ENCODE measurements at regions not wholly inside any gene's neighbourhood (a gene's known extent, or its start where the extent isn't known, plus 50 kb on each side); places are given as distances from the start of the nearest gene placed in this dataset.
"Not testable (repeated sequence)": the region's sequence is repeated elsewhere in the genome, so short reads cannot be mapped to it uniquely, and the experiment has no call there.

- no peak overlapping the region for H3K4me3 ChIP-seq (ENCODE audit: low read depth, low read length)
- TF ChIP-seq POLR2A (IDR thresholded peaks at IDR 0.05; ENCODE audit: extremely low read depth, insufficient read length), result no peak
- no peak for TF ChIP-seq MAX (IDR thresholded peaks at IDR 0.05; ENCODE audit: low read depth, low read length)
- TF ChIP-seq CTCF (IDR thresholded peaks at IDR 0.05; ENCODE audit: low read depth, low read length), result no peak
- no peak for TF ChIP-seq MYC (IDR thresholded peaks at IDR 0.05; ENCODE audit: low read depth, low read length)
- peak; percentile 39 for DNase-seq (ENCODE audit: low read depth)
Measured at GRCh38 chr15:30791239-30792175, 112.2 kb upstream of the FAN1 start.

DNA sequence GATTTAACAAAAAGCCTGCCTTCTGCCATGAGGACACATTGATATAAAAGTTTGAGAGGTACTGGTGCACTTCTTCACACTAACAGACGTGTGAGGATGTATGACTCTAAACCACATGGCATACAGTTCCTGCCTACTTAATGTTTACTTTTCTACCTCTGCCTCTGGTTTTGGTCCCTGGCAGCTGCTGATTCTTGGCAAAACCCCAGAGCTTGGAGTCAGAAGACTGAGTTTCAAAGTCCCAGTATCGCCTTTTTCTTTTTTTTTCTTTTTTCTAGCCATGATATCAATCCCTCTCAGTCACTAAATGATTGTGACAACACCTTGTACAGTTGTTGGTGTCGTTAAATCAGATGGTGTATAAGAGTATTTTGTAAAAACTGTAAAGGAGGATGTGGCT lies 110.9 kb upstream of the FAN1 start:
- not testable (repeated sequence) for H3K4me3 ChIP-seq (ENCODE audit: low read depth, low read length); DNase-seq (ENCODE audit: low read depth)

GRCh38 chr15:30794388-30794787 lies 109.3 kb upstream of the FAN1 start:
- TF ChIP-seq CTCF (IDR thresholded peaks at IDR 0.05; ENCODE audit: low read depth, low read length), result no peak
- TF ChIP-seq POLR2A (IDR thresholded peaks at IDR 0.05; ENCODE audit: extremely low read depth, insufficient read length), result no peak
- DNase-seq (ENCODE audit: low read depth), result no peak
- no peak overlapping the region for H3K4me3 ChIP-seq (ENCODE audit: low read depth, low read length)

DNA sequence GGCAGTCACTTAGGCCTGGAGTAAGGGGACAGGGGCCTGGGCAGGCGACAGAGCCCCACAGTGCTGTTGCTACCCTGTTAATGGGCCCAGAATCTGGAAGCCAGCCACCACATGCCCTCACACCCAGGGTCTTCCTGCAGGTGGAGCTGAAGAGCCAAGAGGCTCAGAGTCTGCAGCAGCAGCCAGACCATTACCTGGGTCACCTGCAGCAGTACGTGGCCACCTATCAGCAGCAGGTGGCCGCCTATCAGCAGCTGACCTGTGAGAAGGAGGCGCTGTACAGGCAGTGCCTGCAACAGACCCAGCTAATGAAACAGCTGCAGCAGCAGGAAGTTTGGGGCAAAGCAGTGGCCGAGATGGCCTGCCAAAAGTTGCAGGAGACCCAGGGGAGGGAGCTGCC lies 104.2 kb upstream of the FAN1 start:
- not testable (repeated sequence) for H3K4me3 ChIP-seq (ENCODE audit: low read depth, low read length)

DNA sequence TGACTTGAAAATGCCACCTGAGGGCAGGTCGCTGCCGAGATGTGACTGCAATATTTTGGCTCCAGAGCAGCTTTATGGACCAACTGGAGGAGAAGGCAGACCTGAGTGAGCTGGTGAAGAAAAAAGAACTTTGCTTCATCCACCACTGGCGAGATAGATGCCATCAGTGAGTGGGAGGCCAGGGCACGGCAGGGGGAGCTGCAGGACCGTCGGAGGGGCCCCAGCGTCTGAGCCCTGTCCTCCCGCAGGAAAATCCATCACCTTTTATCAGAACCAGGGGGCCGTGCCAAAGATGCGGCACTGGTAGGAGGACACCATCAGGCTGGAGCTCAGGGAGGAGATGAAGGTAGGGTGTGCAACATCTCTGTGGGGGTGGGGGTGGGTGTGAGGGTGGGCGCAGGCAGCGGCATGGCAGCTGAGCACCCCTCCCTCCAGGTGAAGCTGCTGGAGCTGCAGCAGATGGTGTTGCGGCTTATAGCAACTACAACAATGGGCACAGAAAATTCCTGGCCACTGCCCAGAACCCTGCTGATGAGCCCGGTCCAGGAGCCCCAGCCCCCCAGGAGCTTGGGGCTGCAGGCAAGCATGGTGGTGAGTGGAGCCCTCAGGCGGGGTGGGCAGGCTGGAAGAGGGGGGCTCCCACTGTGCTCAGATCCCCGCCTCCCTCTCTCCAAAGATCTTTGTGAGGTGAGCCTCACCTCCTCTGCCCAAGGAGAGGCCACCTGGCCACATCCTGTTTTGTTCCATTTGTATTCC lies 102.4 kb upstream of the FAN1 start:
- H3K4me3 ChIP-seq (ENCODE audit: low read depth, low read length); DNase-seq (ENCODE audit: low read depth): not testable (repeated sequence)

More for the DNA sequence above, 104.2 kb upstream of the FAN1 start:
- TF ChIP-seq CTCF (IDR thresholded peaks at IDR 0.05; ENCODE audit: low read depth, low read length), result peak; percentile 10
- not testable (repeated sequence) for DNase-seq (ENCODE audit: low read depth)

- not testable (repeated sequence) for H3K4me3 ChIP-seq (ENCODE audit: low read depth, low read length); DNase-seq (ENCODE audit: low read depth)
Measured at GRCh38 chr15:30802001-30802400, 101.7 kb upstream of the FAN1 start.

DNA sequence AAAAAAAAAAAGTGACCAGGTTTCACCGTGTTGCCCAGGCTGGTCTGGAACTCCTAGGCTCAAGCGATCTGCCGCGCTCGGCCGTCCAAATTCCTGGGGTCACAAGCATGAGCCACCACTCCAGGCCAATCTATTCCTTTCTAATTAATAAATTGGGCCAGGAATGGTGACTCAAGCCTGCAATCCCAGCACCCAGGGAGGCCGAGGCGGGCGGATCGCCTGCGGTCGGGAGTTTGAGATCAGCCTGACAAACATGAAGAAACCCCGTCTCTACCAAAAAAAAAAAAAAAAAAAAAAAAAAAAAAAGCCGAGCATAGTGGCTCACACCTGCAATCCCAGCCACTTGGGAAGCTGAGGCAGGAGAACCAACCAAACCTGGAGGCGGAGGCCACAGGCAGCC lies 100.0 kb upstream of the FAN1 start:
- not testable (repeated sequence) for H3K4me3 ChIP-seq (ENCODE audit: low read depth, low read length); DNase-seq (ENCODE audit: low read depth)

DNA sequence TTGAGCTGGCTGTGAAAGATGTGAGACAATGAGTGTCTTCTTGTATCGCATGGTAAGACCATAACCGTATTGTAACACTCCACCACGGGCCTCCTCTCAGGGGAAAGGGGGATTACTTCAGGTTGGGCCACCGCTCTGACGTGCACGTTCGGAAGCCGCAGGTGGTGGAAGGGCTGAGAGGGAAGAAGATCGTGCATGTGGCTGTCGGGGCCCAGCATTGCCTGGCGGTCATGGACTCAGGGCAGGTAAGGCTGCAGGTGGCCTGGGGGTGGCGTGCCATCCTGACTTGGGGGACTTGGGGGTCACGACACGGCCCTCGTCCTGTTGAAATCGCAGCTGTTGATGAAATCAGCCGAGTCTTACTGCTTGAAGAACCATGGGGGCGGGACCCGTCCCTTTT lies 87.3 kb upstream of the FAN1 start:
- DNase-seq (ENCODE audit: low read depth), result no peak
- no peak for TF ChIP-seq CTCF (IDR thresholded peaks at IDR 0.05; ENCODE audit: low read depth, low read length)
- no peak for TF ChIP-seq MAX (IDR thresholded peaks at IDR 0.05; ENCODE audit: low read depth, low read length)
- no peak for TF ChIP-seq POLR2A (IDR thresholded peaks at IDR 0.05; ENCODE audit: extremely low read depth, insufficient read length)
- TF ChIP-seq MYC (IDR thresholded peaks at IDR 0.05; ENCODE audit: low read depth, low read length), result no peak
- no peak overlapping the region for H3K4me3 ChIP-seq (ENCODE audit: low read depth, low read length)

Data from NB4 (cell line).